IPS-18c (cell line): ENCODE measurements at regions not wholly inside any gene's neighbourhood (a gene's known extent, or its start where the extent isn't known, plus 50 kb on each side); places are given as distances from the start of the nearest gene placed in this dataset.

ENCODE experiments used
- H3K4me3 ChIP-seq: 2 replicates; pipeline ENCODE4 v1.7.0; 2013; ENCODE audit warnings: low read depth, mild to moderate bottlenecking, low read length, moderate library complexity; ENCODE audit not compliant: insufficient read depth
- H3K9me3 ChIP-seq: one replicate; pipeline ENCODE4 v1.6.1; 2013; ENCODE audit warnings: mild to moderate bottlenecking, low read length, moderate library complexity; ENCODE audit not compliant: control insufficient read depth, insufficient read depth

DNA sequence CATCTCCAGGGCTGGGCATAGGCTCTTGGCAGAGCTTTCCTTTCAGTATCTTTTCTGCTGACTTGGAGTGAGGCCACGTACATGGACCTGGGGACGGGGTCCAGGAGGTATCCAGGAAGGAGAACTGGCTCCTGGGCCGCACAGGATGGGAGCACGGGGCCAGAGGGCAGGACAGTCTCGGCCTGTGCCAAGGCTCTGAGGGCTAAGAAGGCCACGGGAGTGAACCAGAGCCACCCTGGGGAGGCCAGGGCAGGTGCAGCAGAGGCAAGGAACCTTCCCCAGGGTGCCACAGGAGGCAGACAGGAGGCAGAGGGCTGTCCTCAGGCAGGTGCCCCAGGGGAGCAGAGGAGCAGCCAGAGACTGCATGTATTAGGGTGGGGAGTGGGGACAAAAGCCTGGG lies 50.3 kb downstream of the PLXNA1 start:
- H3K4me3 ChIP-seq: no peak overlapping the region
- H3K9me3 ChIP-seq: no peaks in the 10 kb centered on the region

GRCh38 chr3:127033786-127034185 lies 50.9 kb downstream of the PLXNA1 start:
- no peak overlapping the region for H3K4me3 ChIP-seq
- no peaks in the 10 kb centered on the region for H3K9me3 ChIP-seq

- Histone ChIP-seq H3K9me3 (no peaks in the 10 kb centered on the region), H3K4me3 (no peak overlapping the region)
Observed at GRCh38 chr3:127034195-127034989, 51.5 kb downstream of the PLXNA1 start.

DNA sequence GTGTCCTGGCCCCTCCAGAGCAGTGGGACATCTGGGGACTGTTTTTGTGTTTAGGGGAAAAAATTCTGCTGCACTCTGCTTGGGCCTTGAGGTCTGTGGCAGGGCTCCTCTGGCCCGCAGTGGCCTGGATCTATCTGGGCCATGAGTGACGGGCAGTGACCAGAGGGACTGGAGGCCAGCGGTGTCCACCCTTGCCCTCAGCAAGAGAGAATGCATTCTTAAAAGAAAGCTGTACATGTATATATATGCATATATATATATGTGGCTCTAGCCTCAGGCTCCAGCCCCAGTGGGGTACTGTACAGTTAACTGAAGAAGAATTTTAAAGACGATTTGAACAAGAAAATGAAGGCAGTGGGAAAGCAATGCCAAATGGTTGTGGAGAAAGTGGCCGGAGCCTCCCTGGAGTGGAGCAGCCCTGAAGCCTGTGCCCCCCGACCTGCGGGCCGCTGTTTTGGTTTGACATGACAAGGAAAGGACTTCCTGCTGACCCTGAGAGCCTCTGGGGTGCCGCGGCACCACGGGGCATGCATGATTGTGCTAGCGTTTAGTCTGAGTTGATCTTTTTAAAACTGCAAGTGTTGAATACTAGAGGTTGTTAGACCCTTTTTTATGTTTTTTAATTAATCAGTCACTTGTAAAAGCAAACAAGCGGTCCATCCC lies 52.2 kb downstream of the PLXNA1 start:
- H3K9me3 ChIP-seq: no peaks in the 10 kb centered on the region
- no peak overlapping the region for H3K4me3 ChIP-seq

DNA sequence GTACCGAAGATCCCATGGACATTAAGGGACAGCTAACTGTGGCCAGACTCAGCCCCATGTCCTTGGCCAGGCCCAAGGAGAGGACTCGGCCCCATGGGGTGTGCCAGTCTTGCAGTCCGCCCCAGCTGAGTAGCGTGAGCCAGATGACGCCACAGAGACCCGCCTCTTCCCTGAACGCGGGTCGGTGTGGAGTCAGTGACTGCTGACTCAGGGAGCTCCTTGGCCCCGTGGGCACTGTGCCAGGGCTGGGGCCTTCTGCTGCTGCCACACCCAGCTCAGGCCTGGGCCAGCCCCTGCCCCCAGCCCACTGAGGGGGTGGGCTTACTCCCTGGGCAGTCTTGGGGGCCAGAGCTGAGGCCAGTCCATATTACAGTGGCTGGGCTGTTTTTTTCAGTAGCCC lies 52.8 kb downstream of the PLXNA1 start:
- Histone ChIP-seq H3K9me3 (no peaks in the 10 kb centered on the region), H3K4me3 (no peak overlapping the region)

DNA sequence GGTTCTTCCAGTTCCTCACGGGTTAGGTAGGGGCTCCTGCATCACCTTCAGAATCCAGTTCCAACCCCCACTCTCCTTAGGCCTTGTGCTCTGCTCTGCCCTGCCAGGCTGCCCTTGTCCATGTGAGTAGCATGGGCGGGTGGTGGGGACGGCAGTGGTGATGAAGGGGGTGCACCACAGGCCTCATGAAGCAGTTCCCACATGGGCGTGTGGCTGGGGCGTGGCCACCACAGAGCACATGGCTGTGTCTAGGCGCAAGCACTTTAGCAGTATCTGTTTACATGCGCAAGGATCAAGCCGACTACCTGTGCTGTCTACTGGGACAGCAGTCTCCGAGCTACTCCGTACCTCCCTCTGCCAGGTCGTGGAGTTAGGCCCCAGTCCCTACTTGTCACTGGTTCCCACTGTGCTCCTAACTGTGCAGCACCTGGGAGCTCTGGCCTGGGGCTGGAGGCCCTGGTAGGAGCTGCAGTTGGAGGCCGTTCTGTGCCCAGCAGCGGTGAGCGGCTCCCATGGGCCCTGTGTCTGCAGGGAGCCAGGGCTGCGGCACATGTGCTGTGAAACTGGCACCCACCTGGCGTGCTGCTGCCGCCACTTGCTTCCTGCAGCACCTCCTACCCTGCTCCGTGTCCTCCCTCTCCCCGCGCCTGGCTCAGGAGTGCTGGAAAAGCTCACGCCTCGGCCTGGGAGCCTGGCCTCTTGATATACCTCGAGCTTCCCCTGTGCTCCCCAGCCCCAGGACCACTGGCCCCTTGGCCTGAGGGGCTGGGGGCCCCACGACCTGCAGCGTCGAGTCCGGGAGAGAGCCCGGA lies 53.5 kb downstream of the PLXNA1 start:
- no peaks in the 10 kb centered on the region for H3K9me3 ChIP-seq

GRCh38 chr3:127037021-127037400 lies 54.1 kb downstream of the PLXNA1 start:
- no peak overlapping the region for H3K4me3 ChIP-seq
- no peaks in the 10 kb centered on the region for H3K9me3 ChIP-seq

More for the DNA sequence above, 53.5 kb downstream of the PLXNA1 start:
- no peak overlapping the region for H3K4me3 ChIP-seq

- no peaks in the 10 kb centered on the region for H3K9me3 ChIP-seq
- no peak overlapping the region for H3K4me3 ChIP-seq
Observed at GRCh38 chr3:127037418-127037841, 54.5 kb downstream of the PLXNA1 start.

GRCh38 chr3:127037971-127038446 lies 55.1 kb downstream of the PLXNA1 start:
- H3K9me3 ChIP-seq: no peaks in the 10 kb centered on the region

DNA sequence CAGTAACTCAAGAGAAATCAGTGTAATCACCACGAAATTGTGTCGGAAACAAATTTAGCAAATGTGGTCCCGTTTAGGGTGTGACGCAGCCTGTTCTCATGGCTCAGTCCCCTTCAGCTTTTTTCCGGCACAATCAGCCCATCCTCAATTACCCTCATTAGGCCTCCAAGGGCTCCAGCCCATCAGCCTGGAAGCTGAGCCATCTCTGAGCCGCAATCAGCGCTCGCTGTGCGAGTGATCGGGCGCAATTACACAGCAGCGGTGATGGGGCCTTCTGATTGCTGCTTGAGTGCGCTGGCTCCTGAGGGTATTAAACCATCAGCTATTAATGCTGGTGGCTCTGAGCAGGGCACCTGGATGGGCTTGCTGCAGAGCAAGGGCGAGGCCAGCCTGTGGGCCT lies 55.6 kb downstream of the PLXNA1 start:
- H3K9me3 ChIP-seq: no peaks in the 10 kb centered on the region

More at GRCh38 chr3:127037971-127038446, 55.1 kb downstream of the PLXNA1 start:
- no peak overlapping the region for H3K4me3 ChIP-seq

DNA sequence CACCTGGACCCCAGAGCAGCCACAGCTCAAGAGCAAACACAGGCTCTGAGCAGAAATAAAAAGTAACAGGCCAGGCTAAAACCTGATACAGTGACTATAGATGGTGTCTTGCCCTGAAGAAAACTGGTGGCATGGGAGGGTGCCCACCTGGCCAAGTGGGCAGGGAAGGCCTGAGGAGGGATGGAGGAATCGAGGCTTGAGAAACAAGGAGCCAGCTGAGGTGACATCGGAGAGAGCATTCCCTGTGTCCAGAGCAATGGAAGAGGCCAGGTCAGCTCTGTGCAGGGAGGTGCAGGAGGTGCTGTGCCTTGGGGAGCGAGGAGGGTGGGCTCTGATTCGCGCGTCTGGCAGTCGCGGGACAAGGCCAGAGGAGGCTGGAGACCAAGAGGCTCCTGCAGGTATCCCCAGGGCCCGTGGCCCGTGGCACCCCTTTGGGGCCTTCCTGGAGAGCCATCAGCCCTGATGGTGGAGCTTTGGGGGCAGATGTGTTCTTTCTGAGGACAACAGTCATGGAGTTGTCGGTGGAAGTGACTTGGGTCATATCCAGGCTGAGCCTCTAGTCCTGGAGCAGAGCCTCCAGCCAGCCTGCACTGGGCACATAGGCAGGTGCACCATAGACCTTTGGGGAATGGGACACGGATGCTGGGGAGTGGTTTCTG lies 56.1 kb downstream of the PLXNA1 start:
- no peak overlapping the region for H3K4me3 ChIP-seq

More for the DNA sequence above, 55.6 kb downstream of the PLXNA1 start:
- H3K4me3 ChIP-seq: no peak overlapping the region

DNA sequence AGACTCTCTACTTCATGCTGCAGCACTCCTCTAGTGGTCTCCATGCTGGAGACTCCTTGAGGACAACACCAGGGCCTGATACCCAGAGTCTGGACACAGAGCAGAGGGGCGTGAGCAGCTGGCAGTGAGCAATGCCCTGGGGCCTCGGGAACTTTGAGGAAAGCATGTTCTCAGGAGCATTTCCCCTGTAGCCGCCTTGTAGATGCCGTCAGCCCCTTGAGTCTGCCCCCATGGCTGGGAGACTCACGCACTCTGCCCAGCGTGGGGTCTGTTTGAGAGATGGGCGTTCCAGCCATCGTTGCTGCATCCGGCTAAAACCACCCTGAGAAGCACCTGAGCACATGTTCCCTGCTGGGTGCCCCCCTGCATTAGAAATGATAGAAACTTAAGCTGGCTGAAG lies 56.8 kb downstream of the PLXNA1 start:
- Histone ChIP-seq H3K4me3 (no peak overlapping the region), H3K9me3 (no peaks in the 10 kb centered on the region)

More for the DNA sequence above, 56.1 kb downstream of the PLXNA1 start:
- no peaks in the 10 kb centered on the region for H3K9me3 ChIP-seq

GRCh38 chr3:127040216-127040615 lies 57.3 kb downstream of the PLXNA1 start:
- Histone ChIP-seq H3K9me3 (no peaks in the 10 kb centered on the region), H3K4me3 (no peak overlapping the region)

- Histone ChIP-seq H3K4me3 (no peak overlapping the region), H3K9me3 (no peaks in the 10 kb centered on the region)
Observed at GRCh38 chr3:127041264-127041820, 58.4 kb downstream of the PLXNA1 start.

GRCh38 chr3:127041933-127042332 lies 59.0 kb downstream of the PLXNA1 start:
- Histone ChIP-seq H3K4me3 (no peak overlapping the region), H3K9me3 (no peaks in the 10 kb centered on the region)

GRCh38 chr3:127042634-127043033 lies 59.7 kb downstream of the PLXNA1 start:
- Histone ChIP-seq H3K4me3 (no peak overlapping the region), H3K9me3 (no peaks in the 10 kb centered on the region)
